ENCODE measurements at regions not wholly inside any gene's neighbourhood (a gene's known extent, or its start where the extent isn't known, plus 50 kb on each side); places are given as distances from the start of the nearest gene placed in this dataset.

DNA sequence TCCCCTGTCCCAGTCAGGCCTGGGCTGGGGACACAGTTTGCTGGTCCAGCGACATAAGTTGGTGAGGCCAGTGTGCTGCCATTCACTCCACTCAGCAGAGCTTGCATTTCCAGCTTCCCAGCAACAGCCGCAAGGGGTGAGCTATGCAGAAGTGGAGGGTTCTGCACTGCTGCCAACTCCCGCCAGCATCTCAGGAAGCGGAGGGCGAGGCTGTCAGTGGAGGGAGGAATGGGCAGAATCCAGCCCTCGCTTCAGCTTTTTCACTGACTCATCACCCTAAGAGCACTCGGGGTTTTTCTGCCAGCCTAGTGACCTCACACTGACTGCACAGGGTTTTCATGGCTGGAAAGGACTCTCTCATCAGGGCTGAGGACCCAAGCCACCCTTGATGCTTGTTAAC lies 625.1 kb upstream of the MKI67 start:
- TF ChIP-seq POLR2AphosphoS5 (IDR thresholded peaks at IDR 0.05; ENCODE audit: low read depth, low read length) (no peak), TAF1 (IDR thresholded peaks at IDR 0.05; ENCODE audit: borderline replicate concordance, insufficient read depth, low read length) (no peak), SIN3A (IDR thresholded peaks at IDR 0.05; ENCODE audit: borderline replicate concordance, insufficient read depth, low read length) (no peak), FOXP2 (optimal IDR thresholded peaks at IDR 0.05; ENCODE audit: borderline replicate concordance, extremely low read depth, extremely low read length, insufficient read depth) (no peak)
- TF ChIP-seq, protein P1, sequence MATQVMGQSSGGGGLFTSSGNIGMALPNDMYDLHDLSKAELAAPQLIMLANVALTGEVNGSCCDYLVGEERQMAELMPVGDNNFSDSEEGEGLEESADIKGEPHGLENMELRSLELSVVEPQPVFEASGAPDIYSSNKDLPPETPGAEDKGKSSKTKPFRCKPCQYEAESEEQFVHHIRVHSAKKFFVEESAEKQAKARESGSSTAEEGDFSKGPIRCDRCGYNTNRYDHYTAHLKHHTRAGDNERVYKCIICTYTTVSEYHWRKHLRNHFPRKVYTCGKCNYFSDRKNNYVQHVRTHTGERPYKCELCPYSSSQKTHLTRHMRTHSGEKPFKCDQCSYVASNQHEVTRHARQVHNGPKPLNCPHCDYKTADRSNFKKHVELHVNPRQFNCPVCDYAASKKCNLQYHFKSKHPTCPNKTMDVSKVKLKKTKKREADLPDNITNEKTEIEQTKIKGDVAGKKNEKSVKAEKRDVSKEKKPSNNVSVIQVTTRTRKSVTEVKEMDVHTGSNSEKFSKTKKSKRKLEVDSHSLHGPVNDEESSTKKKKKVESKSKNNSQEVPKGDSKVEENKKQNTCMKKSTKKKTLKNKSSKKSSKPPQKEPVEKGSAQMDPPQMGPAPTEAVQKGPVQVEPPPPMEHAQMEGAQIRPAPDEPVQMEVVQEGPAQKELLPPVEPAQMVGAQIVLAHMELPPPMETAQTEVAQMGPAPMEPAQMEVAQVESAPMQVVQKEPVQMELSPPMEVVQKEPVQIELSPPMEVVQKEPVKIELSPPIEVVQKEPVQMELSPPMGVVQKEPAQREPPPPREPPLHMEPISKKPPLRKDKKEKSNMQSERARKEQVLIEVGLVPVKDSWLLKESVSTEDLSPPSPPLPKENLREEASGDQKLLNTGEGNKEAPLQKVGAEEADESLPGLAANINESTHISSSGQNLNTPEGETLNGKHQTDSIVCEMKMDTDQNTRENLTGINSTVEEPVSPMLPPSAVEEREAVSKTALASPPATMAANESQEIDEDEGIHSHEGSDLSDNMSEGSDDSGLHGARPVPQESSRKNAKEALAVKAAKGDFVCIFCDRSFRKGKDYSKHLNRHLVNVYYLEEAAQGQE (IDR thresholded peaks at IDR 0.05; ENCODE audit: insufficient read depth in 1 of 2, low read depth in 2 of 2, low read length in 2 of 2), result no peak

Measured in PFSK-1 (cell line).